ENCODE measurements at regions not wholly inside any gene's neighbourhood (a gene's known extent, or its start where the extent isn't known, plus 50 kb on each side); places are given as distances from the start of the nearest gene placed in this dataset.

- DNase-seq (ENCODE audit: low read depth): no peak
These were observed 234.1 kb upstream of the PMEPA1 start for GRCh38 chr20:57943950-57944349.

GRCh38 chr20:57943291-57943690 lies 233.5 kb upstream of the PMEPA1 start:
- no peak for DNase-seq (ENCODE audit: low read depth)

- DNase-seq (ENCODE audit: low read depth): peak; percentile 12
These were observed 232.0 kb upstream of the PMEPA1 start for GRCh38 chr20:57941604-57942381.

GRCh38 chr20:57940868-57941522 lies 231.2 kb upstream of the PMEPA1 start:
- no peak for DNase-seq (ENCODE audit: low read depth)

GRCh38 chr20:57940376-57940775 lies 230.6 kb upstream of the PMEPA1 start:
- no peak for DNase-seq (ENCODE audit: low read depth)

GRCh38 chr20:57939499-57939898 lies 229.7 kb upstream of the PMEPA1 start:
- no peak for DNase-seq (ENCODE audit: low read depth)

- DNase-seq (ENCODE audit: low read depth): no peak
These were observed 228.6 kb upstream of the PMEPA1 start for GRCh38 chr20:57938158-57939108.

- no peak for DNase-seq (ENCODE audit: low read depth)
These were observed 227.0 kb upstream of the PMEPA1 start for GRCh38 chr20:57936636-57937385.

- DNase-seq (ENCODE audit: low read depth): no peak
These were observed 225.1 kb upstream of the PMEPA1 start for GRCh38 chr20:57934913-57935312.

GRCh38 chr20:57934007-57934805 lies 224.4 kb upstream of the PMEPA1 start:
- no peak for DNase-seq (ENCODE audit: low read depth)

- DNase-seq (ENCODE audit: low read depth): no peak
These were observed 222.5 kb upstream of the PMEPA1 start for GRCh38 chr20:57932227-57932864.

- DNase-seq (ENCODE audit: low read depth): no peak
These were observed 220.5 kb upstream of the PMEPA1 start for GRCh38 chr20:57930351-57930750.

GRCh38 chr20:57928181-57928967 lies 218.6 kb upstream of the PMEPA1 start:
- DNase-seq (ENCODE audit: low read depth): no peak

- no peak for DNase-seq (ENCODE audit: low read depth)
These were observed 217.6 kb upstream of the PMEPA1 start for GRCh38 chr20:57927376-57927775.

GRCh38 chr20:57922706-57923105 lies 212.9 kb upstream of the PMEPA1 start:
- peak; percentile 3 for DNase-seq (ENCODE audit: low read depth)

GRCh38 chr20:57922083-57922482 lies 212.3 kb upstream of the PMEPA1 start:
- no peak for DNase-seq (ENCODE audit: low read depth)

GRCh38 chr20:57921676-57922075 lies 211.9 kb upstream of the PMEPA1 start:
- no peak for DNase-seq (ENCODE audit: low read depth)

- no peak for DNase-seq (ENCODE audit: low read depth)
These were observed 211.2 kb upstream of the PMEPA1 start for GRCh38 chr20:57920971-57921370.

GRCh38 chr20:57919049-57919448 lies 209.2 kb upstream of the PMEPA1 start:
- no peak for DNase-seq (ENCODE audit: low read depth)

Measured in renal cortical epithelial cell (primary cell).